CD8-positive, alpha-beta memory T cell (primary cell): ENCODE measurements at regions not wholly inside any gene's neighbourhood (a gene's known extent, or its start where the extent isn't known, plus 50 kb on each side); places are given as distances from the start of the nearest gene placed in this dataset.

Experiments
- CTCF ChIA-PET: fragments of 350-600 bp; sonication (Branson Sonifier 250); formaldehyde crosslinking; loops from one replicate; lab custom pipeline; 2021; ENCODE audit warnings: antibody characterized with exemption; lab: Charles Lee
- POLR2A ChIA-PET: fragments of 350-600 bp; sonication (Branson Sonifier 250); formaldehyde crosslinking; loops from one replicate; lab custom pipeline; 2021; ENCODE audit warnings: antibody characterized with exemption; lab: Charles Lee
- DNase-seq, 5 donors: peaks; one replicate each; pipeline versions ENCODE4 v3.0.0 to v3.0.0-alpha.2; 2020 to 2022; ENCODE audit warnings: mixed read lengths in 1 of 5
- H3K27ac ChIP-seq: one replicate; pipeline ENCODE4 v1.7.0; 2013; ENCODE audit warnings: low read depth, mild to moderate bottlenecking, low read length, moderate library complexity
- H3K27me3 ChIP-seq: 2 replicates; pipeline ENCODE4 v1.7.0; 2013; ENCODE audit warnings: low read length, mild to moderate bottlenecking; ENCODE audit not compliant: insufficient read depth, poor library complexity, severe bottlenecking
- H3K36me3 ChIP-seq: 2 replicates; pipeline ENCODE4 v1.7.0; 2013; ENCODE audit warnings: mild to moderate bottlenecking, low read length, moderate library complexity; ENCODE audit not compliant: insufficient read depth
- H3K4me1 ChIP-seq: 2 replicates; pipeline ENCODE4 v1.7.0; 2013; ENCODE audit warnings: mild to moderate bottlenecking, low read length, moderate library complexity; ENCODE audit not compliant: insufficient read depth
- H3K4me3 ChIP-seq: 2 replicates; pipeline ENCODE4 v1.7.0; 2013; ENCODE audit warnings: mild to moderate bottlenecking, low read length
- H3K9me3 ChIP-seq: 2 replicates; pipeline ENCODE4 v1.7.0; 2013; ENCODE audit warnings: mild to moderate bottlenecking, low read length
- H3K27ac Mint-ChIP-seq, 8 donors: one replicate each; pipeline ENCODE4 v1.8.0; 2020 to 2021; ENCODE audit warnings: mixed read lengths in 8 of 8, mild to moderate bottlenecking in 6 of 8, inconsistent platforms in 3 of 8, moderate library complexity in 3 of 8
- H3K27me3 Mint-ChIP-seq, 2 donors: one replicate each; pipeline ENCODE4 v1.8.0; 2020 to 2021; ENCODE audit warnings: mixed read lengths in 2 of 2, mild to moderate bottlenecking in 1 of 2, moderate library complexity in 1 of 2
- H3K36me3 Mint-ChIP-seq, 3 donors: one replicate each; pipeline ENCODE4 v1.8.0; 2020 to 2021; ENCODE audit warnings: mixed read lengths in 3 of 3, inconsistent platforms in 1 of 3, mild to moderate bottlenecking in 1 of 3
- H3K4me1 Mint-ChIP-seq, 3 donors: one replicate each; pipeline ENCODE4 v1.8.0; 2020 to 2021; ENCODE audit warnings: mixed read lengths in 3 of 3, inconsistent platforms in 1 of 3, mild to moderate bottlenecking in 1 of 3
- H3K4me3 Mint-ChIP-seq, 7 donors: one replicate each; pipeline ENCODE4 v1.8.0; 2020 to 2021; ENCODE audit warnings: mixed read lengths in 7 of 7, mild to moderate bottlenecking in 6 of 7, moderate library complexity in 4 of 7, inconsistent platforms in 2 of 7
- H3K9me3 Mint-ChIP-seq, 5 donors: one replicate each; pipeline ENCODE4 v1.8.0; 2020 to 2022; ENCODE audit warnings: mixed read lengths in 5 of 5, mild to moderate bottlenecking in 3 of 5, moderate library complexity in 2 of 5, inconsistent platforms in 1 of 5

DNA sequence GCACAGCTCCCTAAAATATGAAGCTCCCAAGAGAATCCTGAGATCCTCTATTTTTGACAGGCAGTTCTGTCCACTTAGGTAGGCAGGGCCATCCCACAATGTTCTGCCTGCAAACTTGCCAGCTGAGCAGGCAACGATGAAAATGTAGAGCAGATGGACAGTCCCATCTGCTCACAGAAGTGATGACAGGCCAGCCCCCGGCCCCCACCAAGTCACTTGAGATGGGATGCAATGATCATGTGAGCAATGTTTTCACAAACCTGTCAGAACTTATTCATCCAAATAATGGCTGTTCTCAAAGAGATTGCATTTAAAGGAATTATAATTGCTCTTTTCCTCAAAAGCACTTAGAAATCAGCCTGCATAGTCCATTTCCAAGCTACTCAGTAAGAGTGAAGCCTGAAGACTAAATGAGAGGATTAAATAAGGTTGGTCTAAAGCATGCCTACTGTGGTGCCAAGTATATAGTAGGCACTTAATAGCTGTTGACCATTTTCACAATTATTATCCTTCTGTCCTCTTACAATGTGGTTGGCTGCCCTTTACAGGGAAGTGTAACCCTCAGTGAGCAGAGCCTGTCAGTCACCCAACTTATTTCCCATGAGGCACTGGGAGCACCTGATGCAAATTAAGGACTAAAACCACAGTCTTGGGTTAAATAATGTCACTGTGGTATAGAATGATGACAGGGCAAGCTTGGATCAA lies 301.2 kb downstream of the FGFR2 start:
- ChIA-PET POLR2A (no interaction called here), CTCF (no interaction called here)
- no peaks in the 10 kb centered on the region for H3K36me3 Mint-ChIP-seq
- no peaks in the 10 kb centered on the region for H3K4me1 Mint-ChIP-seq
- H3K4me3 Mint-ChIP-seq = no peak overlapping the region
- H3K27ac ChIP-seq = no peak overlapping the region
- DNase-seq = no peak
- no peaks in the 10 kb centered on the region for H3K9me3 ChIP-seq
- peaks cover 0 to 4% (median 0%) of the 10 kb centered on the region in 5 donors for H3K9me3 Mint-ChIP-seq
- no peak overlapping the region for H3K27ac Mint-ChIP-seq
- no peak overlapping the region for H3K4me3 ChIP-seq
- no peaks in the 10 kb centered on the region for H3K36me3 ChIP-seq
- no peaks in the 10 kb centered on the region for H3K4me1 ChIP-seq
- H3K27me3 Mint-ChIP-seq = peaks cover 4 to 6% of the 10 kb centered on the region in 2 donors
- H3K27me3 ChIP-seq = no peaks in the 10 kb centered on the region

DNA sequence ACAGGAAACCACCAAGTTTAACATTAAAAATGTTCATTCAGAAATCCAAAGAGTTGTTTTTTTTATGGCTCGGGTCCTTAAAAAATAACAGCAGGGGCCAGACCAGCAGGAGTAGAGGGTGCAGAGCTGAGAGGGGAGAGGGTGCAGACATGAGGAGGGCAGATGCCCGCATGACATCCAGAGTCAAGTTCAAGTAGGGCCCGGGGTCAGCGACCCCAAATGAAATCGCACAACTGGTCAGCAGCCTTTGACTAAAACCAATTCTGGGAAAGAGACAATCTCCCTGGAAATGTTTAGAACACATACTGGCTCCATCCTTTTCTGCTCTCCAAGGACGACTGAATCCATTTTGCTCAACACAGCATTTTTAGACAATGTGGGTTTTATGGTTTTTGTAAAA lies 297.5 kb downstream of the FGFR2 start:
- Mint-ChIP-seq H3K36me3 (no peaks in the 10 kb centered on the region), H3K9me3 (peaks cover 0 to 4% (median 0%) of the 10 kb centered on the region in 5 donors), H3K4me1 (no peaks in the 10 kb centered on the region), H3K4me3 (no peak overlapping the region), H3K27ac (no peak overlapping the region), H3K27me3 (peaks cover 0 to 3% of the 10 kb centered on the region in 2 donors)
- H3K4me3 ChIP-seq = no peak overlapping the region
- CTCF ChIA-PET = no interaction called here
- POLR2A ChIA-PET = no interaction called here
- no peak overlapping the region for H3K27ac ChIP-seq
- H3K36me3 ChIP-seq = no peaks in the 10 kb centered on the region
- no peak for DNase-seq
- no peaks in the 10 kb centered on the region for H3K9me3 ChIP-seq
- no peaks in the 10 kb centered on the region for H3K27me3 ChIP-seq
- no peaks in the 10 kb centered on the region for H3K4me1 ChIP-seq

DNA sequence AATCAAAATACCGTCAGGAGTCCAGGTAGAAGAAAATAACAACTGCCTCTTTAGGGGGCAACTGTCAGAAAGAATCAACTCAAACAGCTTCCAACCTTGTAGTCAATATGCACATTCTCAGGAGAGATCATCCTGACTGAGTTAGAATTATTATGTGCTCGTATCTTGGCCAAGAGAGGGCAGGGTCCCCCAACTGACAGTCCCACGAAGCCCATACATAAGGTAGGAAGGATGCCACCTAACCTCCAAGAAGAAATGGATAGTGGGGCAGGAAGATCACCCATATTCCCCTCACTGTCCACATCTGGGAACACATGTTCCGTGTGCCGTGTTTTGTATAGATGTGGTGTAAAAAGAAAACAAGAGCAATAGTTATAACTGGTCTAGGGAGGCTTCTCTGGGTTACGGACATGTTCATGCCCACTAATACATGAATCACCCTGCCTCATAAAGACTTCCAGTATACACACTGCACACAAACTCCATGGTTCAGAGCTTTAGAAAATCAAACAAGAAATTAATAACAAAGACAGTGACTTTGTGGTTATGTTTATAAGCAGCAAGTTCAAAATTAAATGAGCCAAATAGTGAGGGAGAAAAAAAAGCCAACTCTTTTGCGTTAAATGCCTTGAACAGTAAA lies 295.6 kb downstream of the FGFR2 start:
- H3K4me3 ChIP-seq = no peak overlapping the region

DNA sequence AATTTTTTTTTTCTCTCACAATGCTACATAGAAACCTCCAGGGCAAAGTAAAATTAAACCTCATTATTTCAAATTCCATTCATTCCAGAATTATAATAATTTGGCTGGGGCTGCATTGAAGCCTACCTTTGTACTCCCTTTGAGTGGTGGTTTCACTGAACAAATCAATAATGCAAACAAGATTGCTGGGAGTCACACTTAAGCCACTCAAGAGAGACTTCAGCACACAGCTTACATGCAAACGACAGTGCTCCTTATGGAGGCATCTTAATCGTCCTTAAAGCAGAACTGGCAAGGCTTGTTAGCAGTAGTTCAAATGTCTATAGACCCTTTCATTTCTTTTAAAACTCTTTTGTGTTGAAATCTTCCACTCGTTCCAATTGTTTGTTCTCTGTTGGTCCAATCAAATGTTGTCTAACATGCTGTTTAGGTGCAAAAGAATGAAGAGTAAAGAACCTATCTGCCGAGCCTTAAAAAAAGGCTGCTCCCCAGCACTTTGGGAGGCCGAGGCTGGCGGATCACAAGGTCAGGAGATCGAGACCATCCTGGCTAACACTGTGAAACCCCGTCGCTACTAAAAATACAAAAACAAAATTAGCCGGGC lies 294.9 kb downstream of the FGFR2 start:
- Mint-ChIP-seq H3K4me1 (no peaks in the 10 kb centered on the region), H3K4me3 (no peak overlapping the region), H3K27ac (no peak overlapping the region), H3K9me3 (peaks cover 0 to 2% (median 0%) of the 10 kb centered on the region in 5 donors), H3K36me3 (no peaks in the 10 kb centered on the region), H3K27me3 (no peaks in the 10 kb centered on the region)
- Histone ChIP-seq H3K36me3 (no peaks in the 10 kb centered on the region), H3K9me3 (no peaks in the 10 kb centered on the region), H3K4me3 (no peak overlapping the region), H3K27me3 (no peaks in the 10 kb centered on the region), H3K4me1 (no peaks in the 10 kb centered on the region), H3K27ac (no peak overlapping the region)
- ChIA-PET POLR2A (no interaction called here), CTCF (no interaction called here)
- no peak for DNase-seq

More for the DNA sequence above, 295.6 kb downstream of the FGFR2 start:
- H3K9me3 ChIP-seq = no peaks in the 10 kb centered on the region
- no peak overlapping the region for H3K27ac ChIP-seq
- POLR2A ChIA-PET = no interaction called here
- no peaks in the 10 kb centered on the region for H3K4me1 ChIP-seq
- no peak overlapping the region for H3K27ac Mint-ChIP-seq
- peaks cover 0 to 4% (median 0%) of the 10 kb centered on the region in 5 donors for H3K9me3 Mint-ChIP-seq
- CTCF ChIA-PET = no interaction called here
- H3K27me3 ChIP-seq = no peaks in the 10 kb centered on the region
- no peak for DNase-seq
- H3K36me3 Mint-ChIP-seq = no peaks in the 10 kb centered on the region
- no peaks in the 10 kb centered on the region for H3K27me3 Mint-ChIP-seq
- no peaks in the 10 kb centered on the region for H3K36me3 ChIP-seq
- H3K4me1 Mint-ChIP-seq = no peaks in the 10 kb centered on the region
- H3K4me3 Mint-ChIP-seq = no peak overlapping the region

DNA sequence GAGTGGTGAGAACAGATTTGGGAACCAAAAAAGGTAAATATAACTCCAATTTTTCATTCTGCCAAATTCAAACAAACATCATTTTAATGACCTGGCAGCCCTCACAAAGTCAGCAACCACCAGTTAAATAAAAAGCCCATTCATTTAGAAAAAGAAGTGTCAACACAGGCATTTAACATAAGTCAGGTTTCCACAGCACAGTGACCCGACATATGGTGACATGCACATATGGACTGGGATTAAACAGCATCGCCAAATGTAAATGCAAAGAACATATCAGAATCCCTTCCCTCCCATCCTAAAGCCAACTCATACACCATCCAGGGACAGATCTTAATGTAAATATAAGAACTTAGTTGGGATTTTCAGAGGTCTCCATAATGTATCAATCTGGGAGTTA lies 293.2 kb downstream of the FGFR2 start:
- POLR2A ChIA-PET = no interaction called here
- no peak overlapping the region for H3K27ac ChIP-seq
- Mint-ChIP-seq H3K27ac (no peak overlapping the region), H3K27me3 (no peaks in the 10 kb centered on the region), H3K36me3 (no peaks in the 10 kb centered on the region), H3K4me1 (no peaks in the 10 kb centered on the region), H3K4me3 (no peak overlapping the region), H3K9me3 (peaks cover 0 to 3% (median 0%) of the 10 kb centered on the region in 5 donors)
- no peaks in the 10 kb centered on the region for H3K9me3 ChIP-seq
- no peak for DNase-seq
- H3K36me3 ChIP-seq = no peaks in the 10 kb centered on the region
- H3K27me3 ChIP-seq = no peaks in the 10 kb centered on the region
- CTCF ChIA-PET = no interaction called here
- H3K4me3 ChIP-seq = no peak overlapping the region
- no peaks in the 10 kb centered on the region for H3K4me1 ChIP-seq

DNA sequence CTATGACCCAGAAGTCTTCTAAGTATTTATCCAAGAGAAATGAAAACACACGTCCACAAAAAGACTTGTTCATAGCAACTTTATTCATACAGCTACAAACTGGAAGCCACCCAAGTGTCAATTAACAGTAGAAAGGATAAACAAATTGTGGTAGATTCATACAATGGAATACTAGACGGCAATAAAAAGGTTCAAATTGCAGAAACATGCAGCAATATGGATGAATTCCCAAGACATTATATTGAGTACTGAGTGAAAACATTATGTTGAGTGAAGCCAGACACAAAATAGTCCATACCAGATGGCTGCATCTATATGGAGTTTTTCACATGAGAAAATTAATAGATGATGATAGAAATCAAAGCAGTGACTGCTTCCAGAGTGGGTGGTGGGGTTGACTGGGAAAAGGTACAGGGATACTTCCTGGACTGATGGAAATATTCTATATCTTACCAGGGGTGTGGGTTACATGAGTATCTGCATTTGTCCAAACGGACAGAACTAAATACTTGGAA lies 292.0 kb downstream of the FGFR2 start:
- CTCF ChIA-PET = no interaction called here
- no peaks in the 10 kb centered on the region for H3K27me3 ChIP-seq
- no peaks in the 10 kb centered on the region for H3K36me3 ChIP-seq
- Mint-ChIP-seq H3K27ac (no peak overlapping the region), H3K36me3 (no peaks in the 10 kb centered on the region), H3K27me3 (peaks cover 0 to 1% of the 10 kb centered on the region in 2 donors), H3K4me1 (no peaks in the 10 kb centered on the region), H3K9me3 (peaks cover 0 to 5% (median 0%) of the 10 kb centered on the region in 5 donors), H3K4me3 (no peak overlapping the region)
- no peak for DNase-seq
- POLR2A ChIA-PET = no interaction called here
- no peaks in the 10 kb centered on the region for H3K4me1 ChIP-seq
- no peak overlapping the region for H3K4me3 ChIP-seq
- no peaks in the 10 kb centered on the region for H3K9me3 ChIP-seq
- H3K27ac ChIP-seq = no peak overlapping the region

DNA sequence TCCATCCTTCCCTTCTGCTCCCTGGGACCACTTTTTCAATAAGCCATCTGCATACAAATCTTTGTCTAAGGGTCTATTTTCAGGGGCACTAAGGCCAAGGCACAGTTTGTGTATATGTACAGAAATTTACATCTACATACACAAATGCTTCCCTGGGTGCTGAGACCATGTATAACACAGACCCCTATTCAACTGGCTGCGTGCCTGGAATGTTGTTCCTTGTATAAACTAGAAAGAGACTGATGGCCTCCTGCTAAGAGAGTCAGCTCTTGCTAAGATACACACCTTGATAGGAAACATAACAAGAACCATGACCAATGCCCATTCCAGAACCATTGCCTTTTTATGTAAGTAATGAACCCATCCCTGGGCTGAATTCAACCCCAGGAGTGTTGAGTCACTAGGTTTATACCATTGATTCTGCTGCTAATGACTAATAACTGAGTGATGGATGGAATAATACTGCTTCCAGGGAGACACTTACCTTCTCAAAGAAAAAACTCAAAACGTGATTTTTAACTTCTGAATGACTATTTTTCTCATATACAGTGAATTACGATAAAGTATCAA lies 290.7 kb downstream of the FGFR2 start:
- ChIA-PET POLR2A (no interaction called here), CTCF (no interaction called here)
- no peaks in the 10 kb centered on the region for H3K27me3 ChIP-seq
- Mint-ChIP-seq H3K9me3 (peaks cover 0 to 5% (median 0%) of the 10 kb centered on the region in 5 donors), H3K27ac (peak overlapping the region in 1 of 8 donors; percentile 12), H3K27me3 (peaks cover 0 to 1% of the 10 kb centered on the region in 2 donors), H3K4me3 (no peak overlapping the region), H3K36me3 (no peaks in the 10 kb centered on the region), H3K4me1 (no peaks in the 10 kb centered on the region)
- H3K9me3 ChIP-seq = no peaks in the 10 kb centered on the region
- no peak overlapping the region for H3K4me3 ChIP-seq
- H3K36me3 ChIP-seq = no peaks in the 10 kb centered on the region
- H3K4me1 ChIP-seq = no peaks in the 10 kb centered on the region
- DNase-seq = no peak
- H3K27ac ChIP-seq = no peak overlapping the region

DNA sequence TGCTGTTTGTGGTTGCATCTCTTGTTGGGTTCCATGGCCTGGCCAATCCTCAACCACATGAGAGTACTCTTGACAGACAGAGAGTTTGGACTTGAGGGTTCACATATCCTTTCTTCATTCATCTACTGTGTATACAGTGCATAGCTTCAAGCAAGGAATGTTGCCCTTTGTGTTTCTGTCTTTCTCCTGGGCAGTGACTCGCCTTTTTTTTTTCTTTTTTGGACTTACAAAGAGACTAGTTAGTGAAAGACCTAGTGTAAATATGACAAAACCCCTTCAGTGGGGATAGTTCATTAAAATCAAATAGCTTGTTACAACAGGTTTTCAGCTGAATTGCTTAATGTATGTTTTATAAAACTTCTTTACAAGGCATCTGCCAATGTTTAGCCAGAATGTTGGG lies 290.2 kb downstream of the FGFR2 start:
- CTCF ChIA-PET = no interaction called here
- no peak overlapping the region for H3K27ac Mint-ChIP-seq
- H3K4me3 Mint-ChIP-seq = no peak overlapping the region
- peaks cover 0 to 5% (median 0%) of the 10 kb centered on the region in 5 donors for H3K9me3 Mint-ChIP-seq
- POLR2A ChIA-PET = no interaction called here
- Histone ChIP-seq H3K4me1 (no peaks in the 10 kb centered on the region), H3K4me3 (no peak overlapping the region), H3K27me3 (no peaks in the 10 kb centered on the region), H3K36me3 (no peaks in the 10 kb centered on the region), H3K27ac (no peak overlapping the region), H3K9me3 (no peaks in the 10 kb centered on the region)
- H3K4me1 Mint-ChIP-seq = no peaks in the 10 kb centered on the region
- DNase-seq = no peak
- no peaks in the 10 kb centered on the region for H3K36me3 Mint-ChIP-seq
- peaks cover 0 to 1% of the 10 kb centered on the region in 2 donors for H3K27me3 Mint-ChIP-seq
